DMS 273 treated with DMSO at 0.1 percent for 48 hours (cell line): ENCODE measurements at regions not wholly inside any gene's neighbourhood (a gene's known extent, or its start where the extent isn't known, plus 50 kb on each side); places are given as distances from the start of the nearest gene placed in this dataset.

ENCODE experiments used
- DNase-seq: peaks from one replicate; lab custom pipeline; 2025; lab: John Stamatoyannopoulos, UW

DNA sequence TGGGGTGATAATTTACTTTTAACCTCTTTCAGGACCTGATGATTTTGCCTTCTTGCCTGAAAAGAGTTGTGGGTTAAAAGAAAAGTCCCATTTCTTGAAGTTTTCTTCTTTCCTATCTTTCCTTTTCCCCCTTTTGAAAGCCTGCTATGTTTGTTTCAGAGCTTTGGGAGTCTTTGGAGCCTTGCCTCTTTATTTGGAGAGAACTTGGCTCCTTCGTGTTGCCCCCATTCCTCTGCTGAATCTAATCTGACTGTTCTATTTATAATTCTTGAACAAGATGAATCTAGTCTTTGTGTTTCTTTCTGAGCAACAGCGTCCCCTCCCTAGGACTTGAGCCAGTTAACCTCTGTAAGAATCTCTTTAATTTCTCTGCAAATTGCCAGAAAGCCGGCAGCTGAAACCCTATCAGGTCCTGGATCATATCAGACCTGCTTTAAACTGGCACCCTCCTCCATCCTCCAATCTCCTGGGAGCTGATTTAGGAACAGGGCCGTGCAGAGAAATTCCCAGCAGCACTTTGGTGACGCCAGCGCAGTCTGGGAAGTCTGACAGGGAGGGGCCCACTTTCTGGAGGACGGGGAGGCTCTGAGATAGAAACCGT, 289.1 kb upstream of the SORL1-AS1 start:
- DNase-seq: peak; percentile 17

GRCh38 chr11:121741351-121741760, 288.6 kb upstream of the SORL1-AS1 start:
- no peak for DNase-seq

DNA sequence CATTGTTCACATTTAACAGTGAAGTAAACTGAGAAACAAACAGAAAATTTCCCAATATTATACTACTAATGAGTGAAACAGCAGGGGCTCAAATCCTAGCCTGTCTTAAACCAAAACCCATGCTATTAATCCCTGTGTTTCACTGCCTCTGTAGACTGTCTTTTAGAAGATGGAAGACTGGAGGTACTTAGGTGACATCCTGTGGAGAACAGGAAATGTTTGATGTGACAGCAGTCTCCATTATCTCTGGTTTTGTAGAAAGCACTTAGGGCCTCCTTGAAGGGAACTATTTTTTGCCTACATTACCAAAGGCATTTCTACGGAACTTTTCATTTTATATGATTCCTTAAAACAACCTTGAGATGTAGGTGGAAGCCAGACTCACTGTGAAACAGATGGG, 288.1 kb upstream of the SORL1-AS1 start:
- peak; percentile 18 for DNase-seq

GRCh38 chr11:121733858-121734257, 281.1 kb upstream of the SORL1-AS1 start:
- DNase-seq: no peak

GRCh38 chr11:121727942-121728341, 275.2 kb upstream of the SORL1-AS1 start:
- no peak for DNase-seq

GRCh38 chr11:121723246-121723741, 270.5 kb upstream of the SORL1-AS1 start:
- no peak for DNase-seq

- DNase-seq: peak; percentile 57
Measured at GRCh38 chr11:121722431-121723245, 269.9 kb upstream of the SORL1-AS1 start.

GRCh38 chr11:121721961-121722360, 269.2 kb upstream of the SORL1-AS1 start:
- no peak for DNase-seq

DNA sequence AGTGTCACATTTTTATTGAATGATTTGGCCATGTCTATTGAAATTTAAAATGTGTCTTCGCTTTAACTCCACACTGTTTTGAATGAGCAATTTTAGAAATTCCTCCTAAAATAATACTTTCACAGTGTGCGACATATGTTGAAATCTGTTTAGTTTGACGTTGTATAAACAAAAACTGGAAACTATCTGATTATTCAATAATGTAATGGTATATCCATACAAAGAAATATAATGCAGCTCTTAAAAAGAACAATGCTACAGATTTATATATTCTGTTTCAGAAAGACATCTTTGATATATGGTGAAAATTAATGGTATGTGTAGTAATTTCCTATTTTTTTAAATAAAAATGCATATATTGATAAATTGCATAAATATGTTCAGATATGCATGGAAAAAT, 268.7 kb upstream of the SORL1-AS1 start:
- no peak for DNase-seq

DNA sequence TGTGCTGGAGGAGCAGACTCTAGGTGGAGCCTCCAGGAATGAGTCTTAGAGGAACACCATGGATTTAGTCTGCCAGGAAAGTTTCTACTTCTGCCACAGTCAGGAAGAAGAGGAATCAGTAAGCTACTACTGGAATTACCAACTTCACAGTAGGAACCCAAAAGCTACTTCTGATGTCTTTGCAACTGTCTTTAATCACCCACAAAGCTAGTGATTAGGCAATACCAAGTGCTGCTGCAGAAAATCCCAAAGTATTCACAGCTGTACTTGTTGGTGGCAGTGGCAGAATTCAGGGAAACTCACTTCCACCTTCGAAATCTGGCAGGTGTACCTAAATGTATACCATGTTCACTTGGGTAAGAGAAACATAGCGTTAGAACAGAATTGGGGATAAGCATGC, 264.5 kb upstream of the SORL1-AS1 start:
- DNase-seq: no peak

- DNase-seq: no peak
Measured at GRCh38 chr11:121716060-121716459, 263.3 kb upstream of the SORL1-AS1 start.

DNA sequence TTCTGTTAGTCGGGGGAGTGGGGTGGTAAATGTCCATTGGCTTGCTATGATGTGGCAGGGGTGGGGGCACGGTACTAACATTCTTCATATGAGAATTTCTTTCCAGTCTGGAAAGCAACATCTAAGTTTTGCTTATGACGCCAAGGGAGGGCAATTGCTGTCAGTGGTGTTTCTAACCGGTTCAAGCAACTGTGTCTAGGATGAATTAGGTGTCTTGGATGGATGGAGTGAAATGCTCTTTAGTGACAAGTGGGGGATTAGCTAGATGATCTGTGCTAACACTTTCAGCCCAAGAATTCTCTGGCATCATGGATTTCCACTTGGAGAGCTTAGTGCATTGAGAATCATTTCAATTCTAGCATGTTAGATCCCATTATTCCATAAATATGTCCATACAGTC, 262.6 kb upstream of the SORL1-AS1 start:
- no peak for DNase-seq

DNA sequence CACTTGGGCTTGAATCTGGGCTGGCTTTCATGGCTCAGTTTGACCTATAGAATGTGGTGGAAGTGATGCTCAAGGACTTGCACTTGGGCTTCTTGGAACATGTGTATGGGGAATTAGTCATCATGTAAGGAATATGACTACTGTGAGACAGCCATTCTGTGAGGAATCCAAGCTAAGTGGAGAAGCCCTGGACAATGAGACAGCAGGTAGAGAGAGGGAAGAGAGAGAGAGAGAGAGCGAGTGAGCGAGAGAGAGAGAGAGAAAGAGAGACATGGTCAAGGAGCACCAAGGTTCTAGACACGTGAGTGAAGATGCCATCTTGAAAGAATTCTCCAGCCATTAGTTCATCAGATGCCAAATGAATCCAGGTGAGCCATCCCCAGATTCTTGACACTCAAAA, 261.6 kb upstream of the SORL1-AS1 start:
- DNase-seq: no peak

DNA sequence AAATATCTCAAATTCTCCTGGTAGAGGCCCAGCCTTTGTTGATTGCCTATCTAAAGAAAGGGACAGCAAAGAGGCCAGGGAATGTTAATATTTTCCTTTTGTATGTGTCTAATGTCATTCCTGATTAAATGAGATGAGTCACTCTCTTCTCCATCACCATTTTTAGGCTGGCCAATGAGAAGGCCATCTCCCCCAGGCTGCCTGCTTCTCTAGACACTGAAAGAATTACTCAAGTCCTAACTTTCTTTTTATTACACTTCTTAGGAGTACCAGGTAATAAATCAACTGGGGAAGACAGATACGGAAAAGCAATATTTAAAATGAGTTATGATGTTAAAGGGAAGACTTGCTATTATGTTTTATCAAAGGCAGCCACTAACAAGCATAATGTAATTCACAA, 259.2 kb upstream of the SORL1-AS1 start:
- no peak for DNase-seq

GRCh38 chr11:121711236-121711635, 258.5 kb upstream of the SORL1-AS1 start:
- no peak for DNase-seq

DNA sequence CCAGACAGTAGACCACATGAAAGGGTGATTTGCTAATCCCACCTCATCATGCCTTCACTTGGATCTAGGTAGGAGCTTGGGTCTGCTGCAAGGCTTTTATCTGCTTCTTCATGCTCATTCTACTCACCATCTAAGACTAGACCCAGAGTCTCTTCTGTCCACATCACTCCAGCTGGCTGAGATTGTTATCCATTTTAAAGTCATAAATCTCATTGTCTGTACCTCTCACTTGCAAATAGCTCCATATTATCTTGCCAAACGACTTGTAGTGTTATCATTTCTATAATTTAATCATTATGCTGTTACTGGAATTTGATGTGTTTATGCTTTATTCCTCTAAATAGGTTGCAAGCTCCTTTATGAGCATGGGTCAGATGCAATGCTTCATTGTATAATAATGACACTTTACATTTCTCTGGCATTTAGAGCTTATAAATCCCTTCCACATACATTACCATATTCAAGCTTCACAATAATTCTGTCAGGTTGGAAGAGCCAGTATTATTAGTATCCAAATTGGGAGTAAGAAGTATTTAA, 254.2 kb upstream of the SORL1-AS1 start:
- no peak for DNase-seq

GRCh38 chr11:121703201-121703600, 250.4 kb upstream of the SORL1-AS1 start:
- no peak for DNase-seq

- DNase-seq: no peak
Measured at GRCh38 chr11:121700968-121701367, 248.2 kb upstream of the SORL1-AS1 start.

DNA sequence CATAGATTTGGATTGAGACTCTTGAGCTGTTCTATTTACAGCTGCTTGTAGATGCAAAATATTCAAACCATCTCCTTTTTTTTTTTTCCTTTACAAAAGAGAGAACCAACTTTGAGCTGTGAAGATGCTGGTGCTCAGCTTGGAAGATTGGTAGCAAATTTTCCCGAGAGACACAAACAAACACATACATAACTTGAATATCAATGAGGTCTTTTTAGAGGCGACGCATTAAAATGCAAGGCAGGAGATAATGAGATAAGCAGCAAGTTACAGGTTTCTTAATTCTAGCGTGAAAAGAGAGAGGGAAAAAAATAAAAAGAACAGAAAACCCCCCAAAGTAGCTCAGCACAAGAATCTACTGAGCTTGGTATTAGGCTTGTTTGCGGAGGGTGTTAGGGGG, 247.0 kb upstream of the SORL1-AS1 start:
- DNase-seq: no peak

DNA sequence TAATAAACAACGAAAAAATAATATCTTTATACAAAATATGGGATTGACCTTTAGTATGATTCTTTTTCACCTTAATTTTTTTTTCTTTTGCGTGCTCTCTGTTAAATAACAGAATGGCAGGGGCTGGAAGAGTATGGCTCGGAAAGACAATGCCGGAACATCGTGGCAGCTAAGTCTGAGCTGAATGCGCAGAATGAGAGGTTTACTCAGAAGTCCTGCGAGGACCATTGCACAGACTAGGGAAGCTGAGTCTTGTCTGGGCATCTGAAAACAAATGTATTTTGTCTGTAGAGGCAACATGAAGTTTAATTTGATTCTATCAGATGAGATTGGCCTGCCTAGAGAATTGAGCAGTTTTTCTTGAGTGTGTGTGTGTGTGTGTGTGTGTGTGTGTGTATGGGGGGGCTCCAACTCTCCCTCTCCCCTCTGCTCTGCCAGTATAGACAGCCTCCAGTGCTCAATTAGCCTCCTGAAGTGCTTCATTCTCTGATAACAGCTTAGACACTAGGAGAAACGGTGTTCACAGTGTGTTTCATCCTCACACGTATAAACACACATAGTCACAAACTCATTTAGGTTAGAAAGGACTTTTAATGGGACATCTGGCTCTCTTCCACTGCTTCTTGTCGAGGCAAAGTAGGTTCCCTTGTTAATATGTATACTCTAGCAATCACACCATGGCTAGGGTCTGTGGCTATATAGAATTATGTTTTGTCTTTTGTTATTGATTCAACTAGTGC, 244.3 kb upstream of the SORL1-AS1 start:
- no peak for DNase-seq

DNA sequence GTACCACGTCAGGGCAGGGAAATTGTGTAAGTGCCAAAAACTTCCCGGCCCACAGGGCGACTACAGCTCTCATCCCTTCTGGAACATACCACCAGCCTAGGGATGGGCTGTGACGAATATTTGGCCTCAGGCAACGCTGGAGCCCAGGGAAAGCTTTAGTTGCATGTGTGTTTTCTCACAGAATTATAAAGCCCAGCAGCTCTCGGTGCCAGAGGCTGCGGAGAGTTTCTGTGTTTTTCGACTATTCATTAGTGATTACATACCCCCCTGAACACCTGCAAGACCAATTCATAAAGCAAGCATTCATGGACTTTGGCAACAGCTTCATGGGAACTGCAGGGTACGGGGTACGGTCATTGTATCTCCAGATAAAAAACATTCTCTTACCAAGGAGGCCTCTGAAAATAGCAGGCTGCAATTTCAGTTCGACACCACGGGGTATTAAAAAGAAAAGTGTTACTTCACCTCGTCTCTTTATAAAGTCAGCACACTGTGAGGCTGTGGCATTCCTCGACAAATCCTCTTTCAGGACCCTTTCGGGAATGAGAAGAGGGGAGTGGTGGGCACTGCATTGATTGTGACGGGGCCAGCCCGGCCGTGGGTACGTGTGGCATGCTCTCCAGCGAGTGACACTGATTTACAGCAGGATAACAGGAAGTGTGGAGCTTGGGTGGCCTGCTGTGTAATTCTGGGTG, 243.6 kb upstream of the SORL1-AS1 start:
- DNase-seq: no peak

- DNase-seq: no peak
Measured at GRCh38 chr11:121692236-121692635, 239.5 kb upstream of the SORL1-AS1 start.
